Stomach (tissue), 4 donors: ENCODE measurements at regions not wholly inside any gene's neighbourhood (a gene's known extent, or its start where the extent isn't known, plus 50 kb on each side); places are given as distances from the start of the nearest gene placed in this dataset.

Experiments used
- EP300 ChIP-seq: sonication (generic); formaldehyde crosslinking; IDR thresholded peaks from one replicate; pipeline ENCODE4 v1.6.1; 2017; ENCODE audit warnings: antibody characterized with exemption
- POLR2A ChIP-seq, 4 donors: fragments of 450-650 bp; IDR thresholded peaks; one replicate each; pipeline ENCODE4 v1.6.1; 2016; ENCODE audit warnings: antibody characterized with exemption in 4 of 4, control low read depth in 2 of 4, mild to moderate bottlenecking in 1 of 4, moderate library complexity in 1 of 4
- TF ChIP-seq, protein P1 (sequence below), 7 experiments: fragments of 450-650 bp in 4 of 7; fragments of 200-600 bp in 3 of 7; sonication (generic) in 3 of 7; IDR thresholded peaks; one replicate each; pipeline ENCODE4 v1.5.1; 2016 to 2019; ENCODE audit warnings: antibody characterized with exemption in 7 of 7, control low read depth in 2 of 7, mild to moderate bottlenecking in 1 of 7

DNA sequence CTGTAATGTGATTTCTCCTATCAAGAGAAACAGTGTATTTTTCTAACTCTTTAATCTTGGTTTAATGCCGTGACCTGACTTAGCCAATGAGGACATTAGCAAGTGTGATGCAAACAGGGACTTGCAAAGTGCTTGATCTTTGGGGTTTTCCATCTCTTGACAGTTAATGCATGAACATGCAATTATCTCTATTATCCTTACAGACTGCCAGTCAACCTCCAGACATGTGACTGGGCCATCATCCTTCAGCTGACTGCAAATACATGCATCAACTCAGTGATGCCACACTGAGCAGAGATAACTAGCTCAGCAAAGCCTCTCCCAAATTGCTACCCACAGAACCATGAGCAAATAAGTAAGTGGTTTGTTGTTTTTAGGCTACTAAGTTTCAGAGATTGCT, 409.6 kb downstream of the GPAM start:
- TF ChIP-seq, protein P1, sequence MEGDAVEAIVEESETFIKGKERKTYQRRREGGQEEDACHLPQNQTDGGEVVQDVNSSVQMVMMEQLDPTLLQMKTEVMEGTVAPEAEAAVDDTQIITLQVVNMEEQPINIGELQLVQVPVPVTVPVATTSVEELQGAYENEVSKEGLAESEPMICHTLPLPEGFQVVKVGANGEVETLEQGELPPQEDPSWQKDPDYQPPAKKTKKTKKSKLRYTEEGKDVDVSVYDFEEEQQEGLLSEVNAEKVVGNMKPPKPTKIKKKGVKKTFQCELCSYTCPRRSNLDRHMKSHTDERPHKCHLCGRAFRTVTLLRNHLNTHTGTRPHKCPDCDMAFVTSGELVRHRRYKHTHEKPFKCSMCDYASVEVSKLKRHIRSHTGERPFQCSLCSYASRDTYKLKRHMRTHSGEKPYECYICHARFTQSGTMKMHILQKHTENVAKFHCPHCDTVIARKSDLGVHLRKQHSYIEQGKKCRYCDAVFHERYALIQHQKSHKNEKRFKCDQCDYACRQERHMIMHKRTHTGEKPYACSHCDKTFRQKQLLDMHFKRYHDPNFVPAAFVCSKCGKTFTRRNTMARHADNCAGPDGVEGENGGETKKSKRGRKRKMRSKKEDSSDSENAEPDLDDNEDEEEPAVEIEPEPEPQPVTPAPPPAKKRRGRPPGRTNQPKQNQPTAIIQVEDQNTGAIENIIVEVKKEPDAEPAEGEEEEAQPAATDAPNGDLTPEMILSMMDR (IDR thresholded peaks at IDR 0.05): no peak
- TF ChIP-seq POLR2A (IDR thresholded peaks at IDR 0.05): no peak
- no peak for TF ChIP-seq EP300
